ENCODE measurements at regions not wholly inside any gene's neighbourhood (a gene's known extent, or its start where the extent isn't known, plus 50 kb on each side); places are given as distances from the start of the nearest gene placed in this dataset.

GRCh38 chr5:147140558-147140957, 94.3 kb upstream of the STK32A start:
- TF ChIP-seq CTCF (conservative IDR thresholded peaks at IDR 0.05; ENCODE audit: low read depth, low read length) (no peak), EZH2phosphoT487 (IDR thresholded peaks at IDR 0.05; ENCODE audit: borderline replicate concordance, low read length) (no peak), EZH2 (IDR thresholded peaks at IDR 0.05; ENCODE audit: low read length, unreplicated experiment) (no peak)

Data from PC-3 (cell line).